Glutamatergic neuron (in vitro differentiated cells): ENCODE measurements at regions not wholly inside any gene's neighbourhood (a gene's known extent, or its start where the extent isn't known, plus 50 kb on each side); places are given as distances from the start of the nearest gene placed in this dataset.

Source experiments
- DNase-seq: peaks from one replicate; pipeline ENCODE4 v3.0.0; 2022
- H3K27ac Mint-ChIP-seq: one replicate; pipeline ENCODE4 v1.8.0; 2020; ENCODE audit warnings: mild to moderate bottlenecking, mixed read lengths, inconsistent platforms; ENCODE audit not compliant: unreplicated experiment
- H3K27me3 Mint-ChIP-seq: one replicate; pipeline ENCODE4 v1.8.0; 2020; ENCODE audit warnings: mild to moderate bottlenecking, moderate library complexity, mixed read lengths, inconsistent platforms; ENCODE audit not compliant: unreplicated experiment
- H3K36me3 Mint-ChIP-seq: one replicate; pipeline ENCODE4 v1.8.0; 2020; ENCODE audit warnings: mild to moderate bottlenecking, mixed read lengths, inconsistent platforms; ENCODE audit not compliant: unreplicated experiment
- H3K4me1 Mint-ChIP-seq: one replicate; pipeline ENCODE4 v1.8.0; 2020; ENCODE audit warnings: mild to moderate bottlenecking, low read depth, mixed read lengths, inconsistent platforms; ENCODE audit not compliant: unreplicated experiment
- H3K4me3 Mint-ChIP-seq: one replicate; pipeline ENCODE4 v1.8.0; 2020; ENCODE audit warnings: mild to moderate bottlenecking, mixed read lengths, inconsistent platforms; ENCODE audit not compliant: unreplicated experiment
- H3K9me3 Mint-ChIP-seq: one replicate; pipeline ENCODE4 v1.8.0; 2020; ENCODE audit warnings: mild to moderate bottlenecking, moderate library complexity, mixed read lengths, inconsistent platforms; ENCODE audit not compliant: unreplicated experiment
- TF ChIP-seq, protein P1 (sequence below): fragments of 200-600 bp; sonication (generic); IDR thresholded peaks from one replicate; pipeline ENCODE4 v1.5.0; 2021; ENCODE audit not compliant: partially characterized antibody, unreplicated experiment

DNA sequence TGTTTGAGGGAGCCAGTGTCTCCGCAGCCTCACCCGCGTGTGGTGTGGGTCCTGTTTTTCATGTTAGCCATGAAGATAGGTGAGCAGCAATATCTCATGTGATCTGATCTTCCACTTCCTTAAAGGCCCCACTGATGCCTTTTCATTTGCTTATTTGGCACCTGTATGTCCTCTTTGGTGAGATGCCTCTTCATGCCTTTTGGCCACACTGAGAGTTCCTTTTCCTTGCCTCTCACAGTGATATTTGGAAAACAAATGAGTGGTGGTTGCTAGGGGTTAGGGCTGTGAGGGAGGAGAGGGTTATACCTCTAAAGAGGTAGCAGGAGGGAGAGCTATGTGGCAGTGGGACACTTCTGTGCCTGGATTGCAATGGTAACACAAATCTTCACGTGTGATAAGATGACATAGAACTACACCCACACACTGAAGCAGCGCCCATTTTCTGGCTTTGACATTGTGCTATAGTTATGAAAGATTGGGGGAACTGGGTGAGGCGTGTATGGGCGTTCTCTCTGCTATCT is 90.4 kb upstream of the TNS3 start:
- no peak overlapping the region for H3K27ac Mint-ChIP-seq
- H3K36me3 Mint-ChIP-seq, result no peaks in the 10 kb centered on the region
- H3K9me3 Mint-ChIP-seq, result no peaks in the 10 kb centered on the region
- H3K4me1 Mint-ChIP-seq, result no peaks in the 10 kb centered on the region
- H3K4me3 Mint-ChIP-seq, result no peak overlapping the region
- TF ChIP-seq, protein P1, sequence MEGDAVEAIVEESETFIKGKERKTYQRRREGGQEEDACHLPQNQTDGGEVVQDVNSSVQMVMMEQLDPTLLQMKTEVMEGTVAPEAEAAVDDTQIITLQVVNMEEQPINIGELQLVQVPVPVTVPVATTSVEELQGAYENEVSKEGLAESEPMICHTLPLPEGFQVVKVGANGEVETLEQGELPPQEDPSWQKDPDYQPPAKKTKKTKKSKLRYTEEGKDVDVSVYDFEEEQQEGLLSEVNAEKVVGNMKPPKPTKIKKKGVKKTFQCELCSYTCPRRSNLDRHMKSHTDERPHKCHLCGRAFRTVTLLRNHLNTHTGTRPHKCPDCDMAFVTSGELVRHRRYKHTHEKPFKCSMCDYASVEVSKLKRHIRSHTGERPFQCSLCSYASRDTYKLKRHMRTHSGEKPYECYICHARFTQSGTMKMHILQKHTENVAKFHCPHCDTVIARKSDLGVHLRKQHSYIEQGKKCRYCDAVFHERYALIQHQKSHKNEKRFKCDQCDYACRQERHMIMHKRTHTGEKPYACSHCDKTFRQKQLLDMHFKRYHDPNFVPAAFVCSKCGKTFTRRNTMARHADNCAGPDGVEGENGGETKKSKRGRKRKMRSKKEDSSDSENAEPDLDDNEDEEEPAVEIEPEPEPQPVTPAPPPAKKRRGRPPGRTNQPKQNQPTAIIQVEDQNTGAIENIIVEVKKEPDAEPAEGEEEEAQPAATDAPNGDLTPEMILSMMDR, result no peak
- H3K27me3 Mint-ChIP-seq, result peaks cover 2% of the 10 kb centered on the region
- DNase-seq, result no peak

DNA sequence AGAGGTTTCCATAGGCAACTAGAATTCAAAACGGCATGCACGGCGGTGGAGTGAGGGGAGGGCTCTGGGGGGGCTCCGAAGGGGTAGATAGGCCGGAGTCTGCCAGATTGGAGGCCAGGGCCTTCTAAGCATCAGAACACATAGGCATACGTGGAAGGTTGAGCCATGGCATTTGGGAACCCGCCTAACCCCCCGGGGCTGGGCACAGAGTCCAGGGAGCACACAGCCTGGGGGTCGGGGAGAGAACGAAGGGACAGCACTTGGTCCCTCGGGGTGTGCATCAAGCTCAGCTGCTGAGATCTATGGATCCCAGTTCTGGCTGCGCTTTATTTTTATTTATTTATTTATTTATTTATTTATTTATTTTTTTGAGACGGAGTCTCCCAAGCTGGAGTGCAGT is 89.4 kb upstream of the TNS3 start:
- H3K9me3 Mint-ChIP-seq, result no peaks in the 10 kb centered on the region
- H3K4me3 Mint-ChIP-seq, result no peak overlapping the region
- no peaks in the 10 kb centered on the region for H3K36me3 Mint-ChIP-seq
- TF ChIP-seq, protein P1, result no peak
- no peak overlapping the region for H3K27ac Mint-ChIP-seq
- no peaks in the 10 kb centered on the region for H3K4me1 Mint-ChIP-seq
- peaks cover 2% of the 10 kb centered on the region for H3K27me3 Mint-ChIP-seq
- DNase-seq, result no peak

GRCh38 chr7:47670729-47671128 is 88.8 kb upstream of the TNS3 start:
- TF ChIP-seq, protein P1, result no peak
- no peak overlapping the region for H3K27ac Mint-ChIP-seq
- DNase-seq, result no peak

DNA sequence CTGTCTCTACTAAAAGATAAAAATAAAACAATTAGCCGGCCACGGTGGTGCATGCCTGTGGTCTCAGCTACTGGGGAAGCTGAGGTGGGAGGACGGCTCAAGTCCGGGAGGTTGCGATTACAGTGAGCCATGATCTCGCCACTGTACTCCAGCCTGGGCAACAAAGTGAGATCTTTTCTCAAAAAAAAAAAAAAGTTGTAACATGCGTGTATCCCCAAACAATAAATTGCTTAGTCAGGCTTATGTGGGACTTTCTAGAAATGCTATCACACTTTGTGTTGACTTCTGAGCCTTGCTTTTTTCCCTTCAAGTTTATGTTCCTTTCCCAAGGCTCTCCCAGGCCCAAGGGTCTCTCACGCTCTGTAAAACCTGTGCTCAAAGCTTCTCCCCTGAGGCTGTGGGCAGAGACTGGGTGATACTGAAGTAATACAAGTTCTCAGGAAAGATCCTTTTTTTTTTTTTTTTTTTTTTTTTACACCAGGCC is 88.0 kb upstream of the TNS3 start:
- DNase-seq, result no peak
- Mint-ChIP-seq H3K4me1 (peaks cover 3% of the 10 kb centered on the region), H3K9me3 (no peaks in the 10 kb centered on the region), H3K36me3 (no peaks in the 10 kb centered on the region), H3K27me3 (peaks cover 3% of the 10 kb centered on the region), H3K27ac (no peak overlapping the region), H3K4me3 (no peak overlapping the region)
- TF ChIP-seq, protein P1, result no peak

More at GRCh38 chr7:47670729-47671128, 88.8 kb upstream of the TNS3 start:
- H3K4me1 Mint-ChIP-seq, result no peaks in the 10 kb centered on the region
- H3K4me3 Mint-ChIP-seq, result no peak overlapping the region
- no peaks in the 10 kb centered on the region for H3K36me3 Mint-ChIP-seq
- no peaks in the 10 kb centered on the region for H3K9me3 Mint-ChIP-seq
- peaks cover 2% of the 10 kb centered on the region for H3K27me3 Mint-ChIP-seq

- no peak for DNase-seq
- H3K27ac Mint-ChIP-seq, result no peak overlapping the region
- H3K9me3 Mint-ChIP-seq, result no peaks in the 10 kb centered on the region
- H3K27me3 Mint-ChIP-seq, result peaks cover 3% of the 10 kb centered on the region
- peaks cover 3% of the 10 kb centered on the region for H3K4me1 Mint-ChIP-seq
- TF ChIP-seq, protein P1, result no peak
- no peaks in the 10 kb centered on the region for H3K36me3 Mint-ChIP-seq
- no peak overlapping the region for H3K4me3 Mint-ChIP-seq
Measured at GRCh38 chr7:47669178-47669891, 87.4 kb upstream of the TNS3 start.
